NCI-H226 (cell line): ENCODE measurements at regions not wholly inside any gene's neighbourhood (a gene's known extent, or its start where the extent isn't known, plus 50 kb on each side); places are given as distances from the start of the nearest gene placed in this dataset.
A peak's percentile ranks its signal among the peaks of the same experiment; 100 is the strongest.
"Not testable (repeated sequence)": the region's sequence is repeated elsewhere in the genome, so short reads cannot be mapped to it uniquely, and the experiment has no call there.

Source experiments
- DNase-seq: peaks from one replicate; pipeline ENCODE4 v3.0.0-alpha.2; 2015

GRCh38 chr20:63145156-63145555, 70.8 kb downstream of the YTHDF1 start:
- peak; percentile 34 for DNase-seq

GRCh38 chr20:63142933-63143332, 73.0 kb downstream of the YTHDF1 start:
- DNase-seq: no peak

- DNase-seq: no peak
These were observed 74.4 kb downstream of the YTHDF1 start for GRCh38 chr20:63141531-63141930.

GRCh38 chr20:63140514-63141433, 75.2 kb downstream of the YTHDF1 start:
- DNase-seq: no peak

GRCh38 chr20:63139837-63140236, 76.1 kb downstream of the YTHDF1 start:
- no peak for DNase-seq

- DNase-seq: no peak
These were observed 76.6 kb downstream of the YTHDF1 start for GRCh38 chr20:63139356-63139755.

GRCh38 chr20:63138855-63139341, 77.0 kb downstream of the YTHDF1 start:
- DNase-seq: peak; percentile 62

GRCh38 chr20:63137851-63138415, 78.0 kb downstream of the YTHDF1 start:
- DNase-seq: no peak

GRCh38 chr20:63136296-63136695, 79.6 kb downstream of the YTHDF1 start:
- no peak for DNase-seq

GRCh38 chr20:63135411-63135810, 80.5 kb downstream of the YTHDF1 start:
- DNase-seq: no peak

GRCh38 chr20:63134711-63135361, 81.1 kb downstream of the YTHDF1 start:
- not testable (repeated sequence) for DNase-seq

- no peak for DNase-seq
These were observed 81.7 kb downstream of the YTHDF1 start for GRCh38 chr20:63134201-63134612.

GRCh38 chr20:63133481-63134091, 82.3 kb downstream of the YTHDF1 start:
- DNase-seq: no peak

GRCh38 chr20:63132715-63133471, 83.0 kb downstream of the YTHDF1 start:
- DNase-seq: no peak

- no peak for DNase-seq
These were observed 83.7 kb downstream of the YTHDF1 start for GRCh38 chr20:63132131-63132714.

GRCh38 chr20:63130658-63131577, 85.0 kb downstream of the YTHDF1 start:
- DNase-seq: no peak

GRCh38 chr20:63129991-63130657, 85.8 kb downstream of the YTHDF1 start:
- DNase-seq: no peak

- DNase-seq: no peak
These were observed 86.5 kb downstream of the YTHDF1 start for GRCh38 chr20:63129376-63129965.

GRCh38 chr20:63128956-63129355, 87.0 kb downstream of the YTHDF1 start:
- DNase-seq: no peak

- DNase-seq: no peak
These were observed 87.6 kb downstream of the YTHDF1 start for GRCh38 chr20:63128367-63128766.
